H9 (cell line): ENCODE measurements at regions not wholly inside any gene's neighbourhood (a gene's known extent, or its start where the extent isn't known, plus 50 kb on each side); places are given as distances from the start of the nearest gene placed in this dataset.

Source experiments
- DNase-seq: peaks from one replicate; pipeline ENCODE4 v3.0.0-alpha.2; 2017
- H2AFZ ChIP-seq: one replicate; pipeline ENCODE4 v1.6.1; 2013; ENCODE audit warnings: mild to moderate bottlenecking, low read length, control low read depth, moderate library complexity
- H2AK5ac ChIP-seq: 2 replicates; pipeline ENCODE4 v1.6.1; 2013; ENCODE audit warnings: low read length, control low read depth, mixed read lengths; ENCODE audit not compliant: insufficient read length
- H2BK120ac ChIP-seq: one replicate; pipeline ENCODE4 v1.6.1; 2013; ENCODE audit warnings: low read depth, mild to moderate bottlenecking, low read length, control low read depth, inconsistent platforms; ENCODE audit not compliant: poor library complexity, severe bottlenecking
- H2BK12ac ChIP-seq: 2 replicates; pipeline ENCODE4 v1.6.1; 2013; ENCODE audit warnings: low read length, control low read depth, mixed read lengths, low read depth; ENCODE audit not compliant: insufficient read length
- H2BK15ac ChIP-seq: 2 replicates; pipeline ENCODE4 v1.6.1; 2013; ENCODE audit warnings: low read depth, low read length, control low read depth
- H2BK20ac ChIP-seq: one replicate; pipeline ENCODE4 v1.6.1; 2013; ENCODE audit warnings: low read depth, mild to moderate bottlenecking, low read length, control low read depth, inconsistent platforms; ENCODE audit not compliant: poor library complexity, severe bottlenecking
- H2BK5ac ChIP-seq: 2 replicates; pipeline ENCODE4 v1.6.1; 2013; ENCODE audit warnings: low read length, control low read depth, mixed read lengths; ENCODE audit not compliant: insufficient read length
- H3K14ac ChIP-seq: 2 replicates; pipeline ENCODE4 v1.6.1; 2013; ENCODE audit warnings: low read length, control low read depth; ENCODE audit not compliant: insufficient read depth
- H3K18ac ChIP-seq: 2 replicates; pipeline ENCODE4 v1.6.1; 2013; ENCODE audit warnings: low read depth, mild to moderate bottlenecking, mixed read lengths, low read length, control low read depth; ENCODE audit not compliant: insufficient read length
- H3K23ac ChIP-seq: 2 replicates; pipeline ENCODE4 v1.6.1; 2013; ENCODE audit warnings: low read length, control low read depth, mixed read lengths, low read depth; ENCODE audit not compliant: insufficient read length
- H3K23me2 ChIP-seq: 2 replicates; pipeline ENCODE4 v1.6.1; 2013; ENCODE audit warnings: low read depth, mild to moderate bottlenecking, mixed read lengths, low read length, control low read depth; ENCODE audit not compliant: insufficient read length, poor library complexity, severe bottlenecking
- H3K27ac ChIP-seq: 2 replicates; pipeline ENCODE4 v1.5.1; 2013; ENCODE audit warnings: low read length, control low read depth, mixed read lengths, low read depth; ENCODE audit not compliant: insufficient read length
- H3K27me3 ChIP-seq: 2 replicates; pipeline ENCODE4 v1.6.1; 2013; ENCODE audit warnings: low read length, control low read depth, inconsistent platforms; ENCODE audit not compliant: insufficient read depth
- H3K4ac ChIP-seq: 2 replicates; pipeline ENCODE4 v1.6.1; 2013; ENCODE audit warnings: low read depth, mild to moderate bottlenecking, control low read depth, inconsistent platforms, low read length, moderate library complexity
- H3K4me1 ChIP-seq: 2 replicates; pipeline ENCODE4 v1.6.1; 2013; ENCODE audit warnings: low read length, control low read depth, inconsistent platforms; ENCODE audit not compliant: insufficient read depth
- H3K4me2 ChIP-seq: 2 replicates; pipeline ENCODE4 v1.6.1; 2013; ENCODE audit warnings: low read length, control low read depth, mixed read lengths; ENCODE audit not compliant: insufficient read length, insufficient read depth
- H3K56ac ChIP-seq: 2 replicates; pipeline ENCODE4 v1.6.1; 2013; ENCODE audit warnings: low read depth, mild to moderate bottlenecking, mixed read lengths, low read length, control low read depth; ENCODE audit not compliant: insufficient read length
- H3K79me1 ChIP-seq: 2 replicates; pipeline ENCODE4 v1.6.1; 2013; ENCODE audit warnings: low read depth, mild to moderate bottlenecking, moderate library complexity, low read length, control low read depth, inconsistent platforms; ENCODE audit not compliant: insufficient read depth, poor library complexity, severe bottlenecking
- H3K79me2 ChIP-seq: 2 replicates; pipeline ENCODE4 v1.6.1; 2013; ENCODE audit warnings: low read length, control low read depth, inconsistent platforms; ENCODE audit not compliant: insufficient read depth
- H3K9ac ChIP-seq: 2 replicates; pipeline ENCODE4 v1.6.1; 2013; ENCODE audit warnings: low read length, control low read depth, mixed read lengths; ENCODE audit not compliant: insufficient read length; ENCODE audit errors: extremely low read depth
- H3K9me3 ChIP-seq: one replicate; pipeline ENCODE4 v1.6.1; 2013; ENCODE audit warnings: low read depth, low read length, inconsistent platforms; ENCODE audit not compliant: control insufficient read depth
- H3T11ph ChIP-seq: one replicate; pipeline ENCODE4 v1.6.1; 2013; ENCODE audit warnings: mild to moderate bottlenecking, low read length, control low read depth, inconsistent platforms
- H4K20me1 ChIP-seq: one replicate; pipeline ENCODE4 v1.6.1; 2013; ENCODE audit not compliant: control insufficient read depth, insufficient read length, insufficient read depth
- H4K5ac ChIP-seq: 2 replicates; pipeline ENCODE4 v1.6.1; 2013; ENCODE audit warnings: low read depth, mild to moderate bottlenecking, mixed read lengths, low read length, control low read depth; ENCODE audit not compliant: insufficient read length
- H4K8ac ChIP-seq: replicated peaks from 2 replicates; pipeline ENCODE4 v1.6.1; 2013; ENCODE audit warnings: low read length, control low read depth, mixed read lengths, low read depth; ENCODE audit not compliant: insufficient read length
- H4K91ac ChIP-seq: 2 replicates; pipeline ENCODE4 v1.6.1; 2013; ENCODE audit warnings: low read depth, mild to moderate bottlenecking, moderate library complexity, mixed read lengths, low read length, control low read depth; ENCODE audit not compliant: insufficient read length
- H3K27ac Mint-ChIP-seq, 3 experiments: 2 replicates in 2 of 3; 3 replicates in 1 of 3; pipeline ENCODE4 v1.8.0; 2020 to 2021; ENCODE audit warnings: mixed read lengths in 3 of 3, mild to moderate bottlenecking in 1 of 3, moderate library complexity in 1 of 3
- H3K27me3 Mint-ChIP-seq: 2 replicates; pipeline ENCODE4 v1.8.0; 2021; ENCODE audit warnings: low read depth, mild to moderate bottlenecking, moderate library complexity, mixed read lengths
- H3K36me3 Mint-ChIP-seq, 3 experiments: 2 replicates in 2 of 3; 3 replicates in 1 of 3; pipeline ENCODE4 v1.8.0; 2020 to 2021; ENCODE audit warnings: low read depth in 3 of 3, mixed read lengths in 3 of 3; ENCODE audit not compliant: insufficient read depth in 1 of 3
- H3K4me1 Mint-ChIP-seq, 2 experiments: 2 replicates each; pipeline ENCODE4 v1.8.0; 2020; ENCODE audit warnings: mixed read lengths in 2 of 2
- H3K4me3 Mint-ChIP-seq, 2 experiments: 2 replicates in 1 of 2; 3 replicates in 1 of 2; pipeline ENCODE4 v1.8.0; 2020 to 2021; ENCODE audit warnings: mild to moderate bottlenecking in 2 of 2, mixed read lengths in 2 of 2, moderate library complexity in 1 of 2
- H3K9me3 Mint-ChIP-seq, 2 experiments: 2 replicates in 1 of 2; 3 replicates in 1 of 2; pipeline ENCODE4 v1.8.0; 2020; ENCODE audit warnings: mild to moderate bottlenecking in 2 of 2, mixed read lengths in 2 of 2, moderate library complexity in 1 of 2
- WGBS: extraction: QIAGEN DNeasy Blood & Tissue Kit; methylation state at CpG from one replicate; pipeline ENCODE4 v1.1.7; 2013; ENCODE audit warnings: missing lambda C conversion rate, low lambda C conversion rate, mixed read lengths; ENCODE audit not compliant: insufficient read length; ENCODE audit errors: extremely low coverage; 5-methylcytosine and 5-hydroxymethylcytosine counted together
- TF ChIP-seq, protein P1 (sequence below): fragments of 200-600 bp; sonication (generic); conservative IDR thresholded peaks from 3 replicates; pipeline ENCODE4 v1.8.0; 2021; ENCODE audit warnings: antibody characterized with exemption, mild to moderate bottlenecking

DNA sequence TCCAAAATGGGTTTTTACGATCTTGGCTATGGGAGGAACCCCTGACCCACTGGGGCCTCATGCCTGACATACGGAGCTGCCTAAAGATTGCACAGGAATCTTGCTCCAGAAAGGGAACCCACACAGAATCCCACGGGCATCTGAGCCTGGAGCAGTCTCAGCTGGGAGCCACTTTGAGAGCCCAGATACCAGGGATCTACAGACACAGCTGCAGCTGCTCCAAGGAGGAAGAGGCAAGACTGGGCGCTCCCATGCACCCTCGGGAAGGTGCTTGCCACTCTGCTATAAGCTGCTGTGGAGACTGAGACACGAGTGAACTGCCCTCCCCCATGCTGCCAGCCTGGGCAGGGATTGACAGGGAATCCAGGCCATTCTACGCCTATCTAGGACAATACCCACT, 202.5 kb downstream of the REEP3 start:
- no peak overlapping the region for H3K14ac ChIP-seq
- no peak overlapping the region for H3K4ac ChIP-seq
- H3K23ac ChIP-seq: no peak overlapping the region
- H3K27me3 ChIP-seq: no peaks in the 10 kb centered on the region
- H3K23me2 ChIP-seq: no peaks in the 10 kb centered on the region
- Mint-ChIP-seq H3K27me3 (peaks cover 2% of the 10 kb centered on the region; the same call in 1 of the 2 replicates), H3K27ac (no peak overlapping the region), H3K9me3 (no peaks in the 10 kb centered on the region), H3K4me1 (peaks cover 4 to 6% of the 10 kb centered on the region in 2 experiments; a peak in 3 of 4 replicates), H3K36me3 (no peaks in the 10 kb centered on the region; a peak in 1 of 7 replicates), H3K4me3 (no peak overlapping the region)
- H3K4me1 ChIP-seq: no peaks in the 10 kb centered on the region
- H4K5ac ChIP-seq: no peak overlapping the region
- H4K8ac ChIP-seq: no peak overlapping the region
- H3K27ac ChIP-seq: no peak overlapping the region
- no peaks in the 10 kb centered on the region for H3K9me3 ChIP-seq
- no peak for DNase-seq
- H2BK120ac ChIP-seq: no peak overlapping the region
- no peaks in the 10 kb centered on the region for H3K79me1 ChIP-seq
- WGBS: no CpG with 5 or more reads among the region's 7 CpGs
- H2BK12ac ChIP-seq: no peak overlapping the region
- H3K9ac ChIP-seq: no peak overlapping the region
- H2AK5ac ChIP-seq: no peak overlapping the region
- H4K20me1 ChIP-seq: no peaks in the 10 kb centered on the region
- H3T11ph ChIP-seq: no peak overlapping the region
- no peak overlapping the region for H3K4me2 ChIP-seq
- no peak overlapping the region for H3K18ac ChIP-seq
- TF ChIP-seq, protein P1, sequence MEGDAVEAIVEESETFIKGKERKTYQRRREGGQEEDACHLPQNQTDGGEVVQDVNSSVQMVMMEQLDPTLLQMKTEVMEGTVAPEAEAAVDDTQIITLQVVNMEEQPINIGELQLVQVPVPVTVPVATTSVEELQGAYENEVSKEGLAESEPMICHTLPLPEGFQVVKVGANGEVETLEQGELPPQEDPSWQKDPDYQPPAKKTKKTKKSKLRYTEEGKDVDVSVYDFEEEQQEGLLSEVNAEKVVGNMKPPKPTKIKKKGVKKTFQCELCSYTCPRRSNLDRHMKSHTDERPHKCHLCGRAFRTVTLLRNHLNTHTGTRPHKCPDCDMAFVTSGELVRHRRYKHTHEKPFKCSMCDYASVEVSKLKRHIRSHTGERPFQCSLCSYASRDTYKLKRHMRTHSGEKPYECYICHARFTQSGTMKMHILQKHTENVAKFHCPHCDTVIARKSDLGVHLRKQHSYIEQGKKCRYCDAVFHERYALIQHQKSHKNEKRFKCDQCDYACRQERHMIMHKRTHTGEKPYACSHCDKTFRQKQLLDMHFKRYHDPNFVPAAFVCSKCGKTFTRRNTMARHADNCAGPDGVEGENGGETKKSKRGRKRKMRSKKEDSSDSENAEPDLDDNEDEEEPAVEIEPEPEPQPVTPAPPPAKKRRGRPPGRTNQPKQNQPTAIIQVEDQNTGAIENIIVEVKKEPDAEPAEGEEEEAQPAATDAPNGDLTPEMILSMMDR: no peak
- H2BK15ac ChIP-seq: no peak overlapping the region
- no peak overlapping the region for H2BK5ac ChIP-seq
- no peak overlapping the region for H2BK20ac ChIP-seq
- H4K91ac ChIP-seq: no peak overlapping the region
- no peaks in the 10 kb centered on the region for H3K79me2 ChIP-seq
- no peak overlapping the region for H2AFZ ChIP-seq
- H3K56ac ChIP-seq: no peak overlapping the region
